ENCODE measurements at regions not wholly inside any gene's neighbourhood (a gene's known extent, or its start where the extent isn't known, plus 50 kb on each side); places are given as distances from the start of the nearest gene placed in this dataset.

DNA sequence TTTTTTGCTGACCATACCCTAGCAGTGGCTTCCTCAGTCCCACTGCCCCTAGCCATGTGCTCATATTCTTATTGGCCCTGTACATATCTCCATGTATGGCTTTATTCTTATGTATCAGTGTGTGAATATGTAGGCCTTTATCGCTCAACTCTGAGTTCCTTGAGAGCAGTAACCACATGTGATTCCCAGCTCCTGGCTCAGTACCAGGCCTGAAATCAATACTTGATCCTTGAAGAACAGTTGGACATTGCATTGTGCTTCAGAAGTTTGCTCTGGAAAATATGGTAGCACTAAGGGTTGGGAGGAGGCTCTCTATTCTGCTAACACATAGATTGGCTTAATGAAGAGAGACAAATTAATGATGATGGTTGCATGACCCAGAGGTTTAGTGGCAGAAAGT is 118.8 kb upstream of the FERMT1 start:
- TF ChIP-seq, protein P1, sequence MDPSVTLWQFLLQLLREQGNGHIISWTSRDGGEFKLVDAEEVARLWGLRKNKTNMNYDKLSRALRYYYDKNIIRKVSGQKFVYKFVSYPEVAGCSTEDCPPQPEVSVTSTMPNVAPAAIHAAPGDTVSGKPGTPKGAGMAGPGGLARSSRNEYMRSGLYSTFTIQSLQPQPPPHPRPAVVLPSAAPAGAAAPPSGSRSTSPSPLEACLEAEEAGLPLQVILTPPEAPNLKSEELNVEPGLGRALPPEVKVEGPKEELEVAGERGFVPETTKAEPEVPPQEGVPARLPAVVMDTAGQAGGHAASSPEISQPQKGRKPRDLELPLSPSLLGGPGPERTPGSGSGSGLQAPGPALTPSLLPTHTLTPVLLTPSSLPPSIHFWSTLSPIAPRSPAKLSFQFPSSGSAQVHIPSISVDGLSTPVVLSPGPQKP (IDR thresholded peaks at IDR 0.05; ENCODE audit: low read depth, low read length) = no peak
- TF ChIP-seq GATA3 (IDR thresholded peaks at IDR 0.05; ENCODE audit: borderline replicate concordance) = no peak
- TF ChIP-seq MYC (IDR thresholded peaks at IDR 0.05; ENCODE audit: borderline replicate concordance, low read length) = no peak
- TF ChIP-seq EHMT2 (IDR thresholded peaks at IDR 0.05; ENCODE audit: low read depth) = no peak
- TF ChIP-seq EP300 (IDR thresholded peaks at IDR 0.05) = no peak
- TF ChIP-seq, protein P2, sequence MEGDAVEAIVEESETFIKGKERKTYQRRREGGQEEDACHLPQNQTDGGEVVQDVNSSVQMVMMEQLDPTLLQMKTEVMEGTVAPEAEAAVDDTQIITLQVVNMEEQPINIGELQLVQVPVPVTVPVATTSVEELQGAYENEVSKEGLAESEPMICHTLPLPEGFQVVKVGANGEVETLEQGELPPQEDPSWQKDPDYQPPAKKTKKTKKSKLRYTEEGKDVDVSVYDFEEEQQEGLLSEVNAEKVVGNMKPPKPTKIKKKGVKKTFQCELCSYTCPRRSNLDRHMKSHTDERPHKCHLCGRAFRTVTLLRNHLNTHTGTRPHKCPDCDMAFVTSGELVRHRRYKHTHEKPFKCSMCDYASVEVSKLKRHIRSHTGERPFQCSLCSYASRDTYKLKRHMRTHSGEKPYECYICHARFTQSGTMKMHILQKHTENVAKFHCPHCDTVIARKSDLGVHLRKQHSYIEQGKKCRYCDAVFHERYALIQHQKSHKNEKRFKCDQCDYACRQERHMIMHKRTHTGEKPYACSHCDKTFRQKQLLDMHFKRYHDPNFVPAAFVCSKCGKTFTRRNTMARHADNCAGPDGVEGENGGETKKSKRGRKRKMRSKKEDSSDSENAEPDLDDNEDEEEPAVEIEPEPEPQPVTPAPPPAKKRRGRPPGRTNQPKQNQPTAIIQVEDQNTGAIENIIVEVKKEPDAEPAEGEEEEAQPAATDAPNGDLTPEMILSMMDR (IDR thresholded peaks at IDR 0.05) = no peak
- TF ChIP-seq ESRRA (IDR thresholded peaks at IDR 0.05; ENCODE audit: borderline replicate concordance, low read length) = no peak
- TF ChIP-seq, protein P3, sequence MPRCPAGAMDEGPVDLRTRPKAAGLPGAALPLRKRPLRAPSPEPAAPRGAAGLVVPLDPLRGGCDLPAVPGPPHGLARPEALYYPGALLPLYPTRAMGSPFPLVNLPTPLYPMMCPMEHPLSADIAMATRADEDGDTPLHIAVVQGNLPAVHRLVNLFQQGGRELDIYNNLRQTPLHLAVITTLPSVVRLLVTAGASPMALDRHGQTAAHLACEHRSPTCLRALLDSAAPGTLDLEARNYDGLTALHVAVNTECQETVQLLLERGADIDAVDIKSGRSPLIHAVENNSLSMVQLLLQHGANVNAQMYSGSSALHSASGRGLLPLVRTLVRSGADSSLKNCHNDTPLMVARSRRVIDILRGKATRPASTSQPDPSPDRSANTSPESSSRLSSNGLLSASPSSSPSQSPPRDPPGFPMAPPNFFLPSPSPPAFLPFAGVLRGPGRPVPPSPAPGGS (IDR thresholded peaks at IDR 0.05) = no peak
- TF ChIP-seq KDM1A (IDR thresholded peaks at IDR 0.05; ENCODE audit: low read depth) = no peak
- no peak for TF ChIP-seq NFE2L2 (conservative IDR thresholded peaks at IDR 0.05; ENCODE audit: low read length)
- no peak for TF ChIP-seq RAD21 (conservative IDR thresholded peaks at IDR 0.05 in 1 of 2, IDR thresholded peaks at IDR 0.05 in 1 of 2)
- no peak for TF ChIP-seq HDAC2 (IDR thresholded peaks at IDR 0.05)
- no peak for TF ChIP-seq RNF2 (IDR thresholded peaks at IDR 0.05; ENCODE audit: borderline replicate concordance, low read depth)
- no peak for TF ChIP-seq MAZ (IDR thresholded peaks at IDR 0.05; ENCODE audit: borderline replicate concordance, low read depth, low read length)
- TF ChIP-seq FOXS1 (CRISPR knock-in tag; IDR thresholded peaks at IDR 0.05) = no peak
- TF ChIP-seq HOXB13 (CRISPR knock-in tag; IDR thresholded peaks at IDR 0.05; ENCODE audit: low read depth) = no peak
- POLR2A ChIA-PET = no interaction called here
- Histone ChIP-seq H3K9me3 (no peaks in the 10 kb centered on the region), H3K4me3 (no peak overlapping the region), H3K27ac (no peak overlapping the region), H3K4me1 (no peaks in the 10 kb centered on the region), H3K4me2 (no peak overlapping the region)
- WGBS (ENCODE audit: missing lambda C conversion rate) = 76% methylated on average over 1 of the region's 1 CpG
- DNase-seq (ENCODE audit: low read depth in 1 of 2, low spot score in 1 of 2) = no peak
- no peak for FAIRE-seq
- ATAC-seq = no peak
- CTCF ChIA-PET = no interaction called here

DNA sequence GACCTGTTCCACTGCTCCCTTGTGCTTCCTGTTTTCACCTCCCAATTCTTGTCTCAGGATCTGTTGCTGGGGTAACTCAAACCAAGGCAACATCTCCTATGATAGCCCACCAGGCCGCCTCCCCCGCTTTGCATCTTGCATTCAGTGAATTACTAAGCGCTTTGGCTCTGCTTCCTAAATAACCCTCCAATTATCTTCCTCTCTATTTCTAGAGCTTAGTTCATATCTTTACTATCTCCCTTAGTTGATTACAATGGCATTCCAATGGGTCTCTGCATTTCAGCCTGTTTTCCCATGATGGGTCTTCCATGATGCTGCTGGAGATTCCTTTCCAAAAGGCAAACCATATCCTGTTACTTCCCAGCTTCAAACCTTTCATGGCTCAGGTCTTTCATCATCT is 117.2 kb upstream of the FERMT1 start:
- POLR2A ChIA-PET = no interaction called here
- Histone ChIP-seq H3K4me2 (no peak overlapping the region), H3K27ac (no peak overlapping the region), H3K4me3 (no peak overlapping the region), H3K4me1 (no peaks in the 10 kb centered on the region), H3K9me3 (no peaks in the 10 kb centered on the region)
- FAIRE-seq (no peak), ATAC-seq (no peak), DNase-seq (ENCODE audit: low read depth in 1 of 2, low spot score in 1 of 2) (no peak)
- TF ChIP-seq FOSL2 (IDR thresholded peaks at IDR 0.05) (no peak), FOSL2 (CRISPR knock-in tag; IDR thresholded peaks at IDR 0.05) (no peak), RNF2 (IDR thresholded peaks at IDR 0.05; ENCODE audit: borderline replicate concordance, low read depth) (no peak)
- 46% methylated on average over 3 of the region's 3 CpGs for WGBS (ENCODE audit: missing lambda C conversion rate)
- CTCF ChIA-PET = no interaction called here

DNA sequence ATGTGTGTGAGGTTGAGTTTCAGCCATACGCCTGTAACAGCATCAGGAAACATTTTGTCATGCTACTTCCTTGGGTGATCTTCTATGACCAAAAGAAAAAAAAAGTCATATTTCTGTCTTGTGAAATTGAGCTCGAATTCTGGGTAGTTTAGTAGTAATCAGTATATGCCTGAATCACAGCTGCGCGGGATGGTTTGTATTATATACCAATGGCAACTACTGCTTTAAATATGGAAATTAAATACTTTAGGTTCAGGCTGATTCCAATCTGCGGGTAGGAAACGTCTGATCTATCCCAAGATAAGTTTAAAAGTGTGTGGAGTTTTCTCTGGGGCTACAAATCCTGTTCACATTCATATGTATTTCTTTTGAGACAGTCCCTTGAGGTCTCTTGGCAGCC is 115.6 kb upstream of the FERMT1 start:
- no peak for FAIRE-seq
- H3K4me3 ChIP-seq = no peak overlapping the region
- ChIA-PET POLR2A (no interaction called here), CTCF (interaction anchor here (1.0 kb wide), 1 partner anchor 51 kb away, joined by 3 read pairs; no protein-coding TSS in a partner anchor)
- H3K27ac ChIP-seq = no peak overlapping the region
- WGBS (ENCODE audit: missing lambda C conversion rate) = 34% methylated on average over 6 of the region's 6 CpGs
- no peak overlapping the region for H3K4me2 ChIP-seq
- no peaks in the 10 kb centered on the region for H3K4me1 ChIP-seq
- H3K9me3 ChIP-seq = no peaks in the 10 kb centered on the region
- no peak for ATAC-seq
- no peak for DNase-seq (ENCODE audit: low read depth in 1 of 2, low spot score in 1 of 2)
- TF ChIP-seq KDM1A (IDR thresholded peaks at IDR 0.05; ENCODE audit: low read depth) = no peak
- no peak for TF ChIP-seq FOSB (CRISPR knock-in tag; IDR thresholded peaks at IDR 0.05)
- no peak for TF ChIP-seq CBX8 (IDR thresholded peaks at IDR 0.05)
- TF ChIP-seq HEYL (CRISPR knock-in tag; IDR thresholded peaks at IDR 0.05) = no peak
- TF ChIP-seq, protein P2 (IDR thresholded peaks at IDR 0.05) = no peak
- no peak for TF ChIP-seq NFE2L2 (conservative IDR thresholded peaks at IDR 0.05; ENCODE audit: low read length)
- TF ChIP-seq, protein P4, sequence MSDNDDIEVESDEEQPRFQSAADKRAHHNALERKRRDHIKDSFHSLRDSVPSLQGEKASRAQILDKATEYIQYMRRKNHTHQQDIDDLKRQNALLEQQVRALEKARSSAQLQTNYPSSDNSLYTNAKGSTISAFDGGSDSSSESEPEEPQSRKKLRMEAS (IDR thresholded peaks at IDR 0.05) = no peak
- no peak for TF ChIP-seq ZNF302 (CRISPR knock-in tag; IDR thresholded peaks at IDR 0.05)
- no peak for TF ChIP-seq CBX2 (IDR thresholded peaks at IDR 0.05; ENCODE audit: borderline replicate concordance, low read depth)
- TF ChIP-seq RCOR1 (IDR thresholded peaks at IDR 0.05; ENCODE audit: low read depth, low read length) = no peak
- TF ChIP-seq, protein P5, sequence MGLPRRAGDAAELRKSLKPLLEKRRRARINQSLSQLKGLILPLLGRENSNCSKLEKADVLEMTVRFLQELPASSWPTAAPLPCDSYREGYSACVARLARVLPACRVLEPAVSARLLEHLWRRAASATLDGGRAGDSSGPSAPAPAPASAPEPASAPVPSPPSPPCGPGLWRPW (IDR thresholded peaks at IDR 0.05) = no peak
- no peak for TF ChIP-seq FOXS1 (CRISPR knock-in tag; IDR thresholded peaks at IDR 0.05)
- TF ChIP-seq, protein P6, sequence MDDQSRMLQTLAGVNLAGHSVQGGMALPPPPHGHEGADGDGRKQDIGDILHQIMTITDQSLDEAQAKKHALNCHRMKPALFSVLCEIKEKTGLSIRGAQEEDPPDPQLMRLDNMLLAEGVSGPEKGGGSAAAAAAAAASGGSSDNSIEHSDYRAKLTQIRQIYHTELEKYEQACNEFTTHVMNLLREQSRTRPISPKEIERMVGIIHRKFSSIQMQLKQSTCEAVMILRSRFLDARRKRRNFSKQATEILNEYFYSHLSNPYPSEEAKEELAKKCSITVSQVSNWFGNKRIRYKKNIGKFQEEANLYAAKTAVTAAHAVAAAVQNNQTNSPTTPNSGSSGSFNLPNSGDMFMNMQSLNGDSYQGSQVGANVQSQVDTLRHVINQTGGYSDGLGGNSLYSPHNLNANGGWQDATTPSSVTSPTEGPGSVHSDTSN (IDR thresholded peaks at IDR 0.05) = no peak

Measured in A549 (cell line).